Caco-2 (cell line): ENCODE measurements at regions not wholly inside any gene's neighbourhood (a gene's known extent, or its start where the extent isn't known, plus 50 kb on each side); places are given as distances from the start of the nearest gene placed in this dataset.

Experiments used
- BruUV-seq: library from RNA; stranded (reverse); fragments of 400-500 nt; replicated peaks from 2 replicates; lab custom pipeline; 2021; lab: Mats Ljungman, UMichigan
- CTCF ChIA-PET: fragments of 300-600 bp; sonication (Branson Sonifier 250); formaldehyde crosslinking; loops from one replicate; lab custom pipeline; 2022; ENCODE audit warnings: antibody characterized with exemption; lab: Charles Lee
- POLR2A ChIA-PET: fragments of 300-600 bp; sonication (Branson Sonifier 250); formaldehyde crosslinking; loops from one replicate; lab custom pipeline; 2022; ENCODE audit warnings: antibody characterized with exemption; lab: Charles Lee
- DNase-seq, 2 experiments: peaks; one replicate each; pipeline versions ENCODE4 v3.0.0 to v3.0.0-alpha.2; 2020 to 2022
- H3K27me3 ChIP-seq: replicated peaks from 2 replicates; pipeline ENCODE4 v1.6.0; 2011; ENCODE audit warnings: low read length; ENCODE audit not compliant: control insufficient read depth, insufficient read depth
- H3K36me3 ChIP-seq: 2 replicates; pipeline ENCODE4 v1.5.1; 2011; ENCODE audit warnings: low read length; ENCODE audit not compliant: control insufficient read depth, insufficient read depth
- H3K4me1 ChIP-seq: fragments of 250-450 bp; sonication (Bioruptor Pico); 2 replicates; pipeline ENCODE4 v1.5.1; 2020; ENCODE audit warnings: mild to moderate bottlenecking
- H3K4me3 ChIP-seq: 2 replicates; pipeline ENCODE4 v1.5.1; 2011; ENCODE audit warnings: low read depth, mild to moderate bottlenecking, control low read depth, low read length
- H3K9me3 ChIP-seq: fragments of 250-450 bp; sonication (Bioruptor Pico); 2 replicates; pipeline ENCODE4 v1.5.1; 2020; ENCODE audit warnings: mild to moderate bottlenecking, moderate library complexity
- H3K27ac Mint-ChIP-seq: one replicate; pipeline ENCODE4 v1.8.0; 2022; ENCODE audit warnings: mixed read lengths; ENCODE audit not compliant: unreplicated experiment
- H3K27me3 Mint-ChIP-seq: one replicate; pipeline ENCODE4 v1.8.0; 2022; ENCODE audit warnings: mixed read lengths; ENCODE audit not compliant: insufficient read depth, unreplicated experiment
- H3K36me3 Mint-ChIP-seq: one replicate; pipeline ENCODE4 v1.8.0; 2022; ENCODE audit warnings: mild to moderate bottlenecking, mixed read lengths; ENCODE audit not compliant: insufficient read depth, unreplicated experiment
- H3K4me1 Mint-ChIP-seq: one replicate; pipeline ENCODE4 v1.8.0; 2022; ENCODE audit warnings: low read depth, mixed read lengths; ENCODE audit not compliant: unreplicated experiment
- H3K4me3 Mint-ChIP-seq: one replicate; pipeline ENCODE4 v1.8.0; 2022; ENCODE audit warnings: mild to moderate bottlenecking, moderate library complexity, mixed read lengths; ENCODE audit not compliant: unreplicated experiment
- H3K9me3 Mint-ChIP-seq: one replicate; pipeline ENCODE4 v1.8.0; 2022; ENCODE audit warnings: mixed read lengths; ENCODE audit not compliant: unreplicated experiment
- intact Hi-C: fragments of 100-400 bp; cut with micrococcal nuclease; formaldehyde crosslinking; loops from one replicate; pipeline ENCODE4 v1.10.0; 2022; ENCODE audit not compliant: unreplicated experiment
- TF ChIP-seq, protein P1 (sequence below), 2 experiments: fragments of 200-600 bp in 1 of 2; IDR thresholded peaks; 1 replicate in 1 of 2; 2 replicates in 1 of 2; pipeline versions ENCODE4 v1.5.1 to v1.8.0; 2011 to 2022; ENCODE audit warnings: antibody characterized with exemption in 1 of 2, control low read depth in 1 of 2, inconsistent platforms in 1 of 2, low read depth in 1 of 2, low read length in 1 of 2, mild to moderate bottlenecking in 1 of 2, moderate library complexity in 1 of 2; ENCODE audit not compliant: insufficient read depth in 1 of 2, severe bottlenecking in 1 of 2, unreplicated experiment in 1 of 2

GRCh38 chr13:111394211-111394922, 73.9 kb downstream of the TEX29 start:
- no peaks in the 10 kb centered on the region for H3K36me3 Mint-ChIP-seq
- no peaks in the 10 kb centered on the region for H3K27me3 ChIP-seq
- no TSS peak for BruUV-seq
- peaks cover 19% of the 10 kb centered on the region for H3K27me3 Mint-ChIP-seq
- TF ChIP-seq, protein P1, sequence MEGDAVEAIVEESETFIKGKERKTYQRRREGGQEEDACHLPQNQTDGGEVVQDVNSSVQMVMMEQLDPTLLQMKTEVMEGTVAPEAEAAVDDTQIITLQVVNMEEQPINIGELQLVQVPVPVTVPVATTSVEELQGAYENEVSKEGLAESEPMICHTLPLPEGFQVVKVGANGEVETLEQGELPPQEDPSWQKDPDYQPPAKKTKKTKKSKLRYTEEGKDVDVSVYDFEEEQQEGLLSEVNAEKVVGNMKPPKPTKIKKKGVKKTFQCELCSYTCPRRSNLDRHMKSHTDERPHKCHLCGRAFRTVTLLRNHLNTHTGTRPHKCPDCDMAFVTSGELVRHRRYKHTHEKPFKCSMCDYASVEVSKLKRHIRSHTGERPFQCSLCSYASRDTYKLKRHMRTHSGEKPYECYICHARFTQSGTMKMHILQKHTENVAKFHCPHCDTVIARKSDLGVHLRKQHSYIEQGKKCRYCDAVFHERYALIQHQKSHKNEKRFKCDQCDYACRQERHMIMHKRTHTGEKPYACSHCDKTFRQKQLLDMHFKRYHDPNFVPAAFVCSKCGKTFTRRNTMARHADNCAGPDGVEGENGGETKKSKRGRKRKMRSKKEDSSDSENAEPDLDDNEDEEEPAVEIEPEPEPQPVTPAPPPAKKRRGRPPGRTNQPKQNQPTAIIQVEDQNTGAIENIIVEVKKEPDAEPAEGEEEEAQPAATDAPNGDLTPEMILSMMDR (IDR thresholded peaks at IDR 0.05; ENCODE audit: insufficient read depth in 1 of 2, low read depth in 1 of 2, low read length in 1 of 2, severe bottlenecking in 1 of 2, unreplicated experiment in 1 of 2), result no peak
- no peaks in the 10 kb centered on the region for H3K9me3 Mint-ChIP-seq
- DNase-seq, result no peak
- CTCF ChIA-PET, result no interaction called here
- H3K9me3 ChIP-seq, result no peaks in the 10 kb centered on the region
- POLR2A ChIA-PET, result no interaction called here
- H3K4me3 Mint-ChIP-seq, result no peak overlapping the region
- intact Hi-C loops, result no loop called here
- no peaks in the 10 kb centered on the region for H3K4me1 Mint-ChIP-seq
- H3K4me3 ChIP-seq, result no peak overlapping the region
- no peak overlapping the region for H3K27ac Mint-ChIP-seq
- no peaks in the 10 kb centered on the region for H3K4me1 ChIP-seq
- H3K36me3 ChIP-seq, result no peaks in the 10 kb centered on the region

DNA sequence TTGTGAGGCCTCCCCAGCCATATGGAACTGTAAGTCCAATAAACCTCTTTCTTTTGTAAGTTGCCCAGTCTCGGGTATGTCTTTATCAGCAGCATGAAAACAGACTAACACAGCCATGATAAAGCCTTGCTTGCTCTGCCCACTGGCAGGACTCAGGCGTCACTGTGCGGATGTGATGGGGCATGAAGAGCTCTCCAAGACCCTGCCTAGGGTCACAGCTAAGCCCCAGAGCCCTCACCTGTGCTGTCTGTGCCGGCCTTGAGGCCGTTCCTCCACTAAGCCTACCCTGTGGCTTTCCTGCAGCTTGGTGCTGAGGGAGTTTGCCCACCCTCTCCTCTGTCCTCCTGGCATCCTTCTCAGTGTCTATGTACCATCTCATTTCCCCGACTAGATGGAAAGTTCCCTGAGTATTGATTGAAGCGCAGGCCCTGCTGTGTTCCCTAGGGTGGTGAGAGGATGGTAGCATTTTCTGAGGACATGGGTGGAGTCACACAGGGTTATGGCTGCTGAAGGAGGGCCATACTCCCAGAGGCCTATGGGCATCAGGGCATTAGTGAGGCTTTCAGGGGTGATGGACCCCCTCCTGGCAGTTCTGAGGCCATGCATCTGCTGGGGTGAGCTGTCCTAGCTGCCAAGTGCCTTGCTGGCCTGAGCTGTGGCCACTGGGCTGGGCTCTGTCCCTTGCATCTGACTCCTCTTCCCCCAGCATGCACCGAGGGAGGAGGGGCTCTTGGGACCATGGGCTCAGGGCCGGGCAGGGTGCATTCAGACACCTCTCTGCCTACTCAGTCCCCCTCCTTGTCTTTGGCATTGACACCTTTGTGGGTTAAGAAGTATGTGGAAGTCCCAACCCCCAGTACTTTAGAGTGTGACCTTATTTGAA, 75.3 kb downstream of the TEX29 start:
- no TSS peak for BruUV-seq
- TF ChIP-seq, protein P1 (IDR thresholded peaks at IDR 0.05; ENCODE audit: insufficient read depth in 1 of 2, low read depth in 1 of 2, low read length in 1 of 2, severe bottlenecking in 1 of 2, unreplicated experiment in 1 of 2), result no peak
- H3K4me1 ChIP-seq, result no peaks in the 10 kb centered on the region
- no peaks in the 10 kb centered on the region for H3K9me3 ChIP-seq
- no peak overlapping the region for H3K27ac Mint-ChIP-seq
- H3K4me1 Mint-ChIP-seq, result no peaks in the 10 kb centered on the region
- no peaks in the 10 kb centered on the region for H3K27me3 ChIP-seq
- no peak overlapping the region for H3K4me3 Mint-ChIP-seq
- intact Hi-C loops, result no loop called here
- no peaks in the 10 kb centered on the region for H3K36me3 ChIP-seq
- ChIA-PET CTCF (no interaction called here), POLR2A (no interaction called here)
- peaks cover 27% of the 10 kb centered on the region for H3K27me3 Mint-ChIP-seq
- H3K36me3 Mint-ChIP-seq, result no peaks in the 10 kb centered on the region
- peaks cover 4% of the 10 kb centered on the region for H3K9me3 Mint-ChIP-seq
- no peak for DNase-seq
- no peak overlapping the region for H3K4me3 ChIP-seq

- ChIA-PET POLR2A (no interaction called here), CTCF (no interaction called here)
- TF ChIP-seq, protein P1 (IDR thresholded peaks at IDR 0.05; ENCODE audit: insufficient read depth in 1 of 2, low read depth in 1 of 2, low read length in 1 of 2, severe bottlenecking in 1 of 2, unreplicated experiment in 1 of 2), result no peak
- Histone ChIP-seq H3K4me3 (no peak overlapping the region), H3K27me3 (no peaks in the 10 kb centered on the region), H3K4me1 (no peaks in the 10 kb centered on the region), H3K36me3 (no peaks in the 10 kb centered on the region), H3K9me3 (no peaks in the 10 kb centered on the region)
- Mint-ChIP-seq H3K9me3 (peaks cover 10% of the 10 kb centered on the region), H3K4me3 (no peak overlapping the region), H3K27me3 (peaks cover 32% of the 10 kb centered on the region), H3K27ac (no peak overlapping the region), H3K36me3 (no peaks in the 10 kb centered on the region), H3K4me1 (no peaks in the 10 kb centered on the region)
- BruUV-seq, result no TSS peak
- intact Hi-C loops, result no loop called here
- no peak for DNase-seq
These were observed 76.0 kb downstream of the TEX29 start for GRCh38 chr13:111396457-111396856.
